ENCODE measurements at regions not wholly inside any gene's neighbourhood (a gene's known extent, or its start where the extent isn't known, plus 50 kb on each side); places are given as distances from the start of the nearest gene placed in this dataset.

GRCh38 chr12:94027561-94027960 is 120.8 kb upstream of the PLXNC1 start:
- DNase-seq: no peak

DNA sequence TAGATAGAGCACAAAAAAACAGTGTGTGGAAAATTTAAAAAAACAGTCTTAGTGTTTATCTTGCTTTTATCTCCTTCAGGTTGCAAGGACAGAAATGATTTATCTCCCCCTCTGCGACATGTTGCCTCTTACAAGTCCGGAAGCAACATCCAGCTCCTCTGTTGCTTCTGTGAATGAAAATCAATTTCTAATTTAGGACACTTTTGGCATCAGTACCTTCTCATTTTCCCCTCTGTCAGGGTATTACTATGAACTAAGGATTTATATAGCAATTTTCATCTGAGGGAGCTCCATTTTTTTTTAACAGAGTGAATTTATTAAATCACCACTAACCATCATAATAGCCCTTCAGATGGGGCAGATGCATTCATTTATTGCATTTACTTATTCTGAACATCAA is 116.6 kb upstream of the PLXNC1 start:
- no peak for DNase-seq

DNA sequence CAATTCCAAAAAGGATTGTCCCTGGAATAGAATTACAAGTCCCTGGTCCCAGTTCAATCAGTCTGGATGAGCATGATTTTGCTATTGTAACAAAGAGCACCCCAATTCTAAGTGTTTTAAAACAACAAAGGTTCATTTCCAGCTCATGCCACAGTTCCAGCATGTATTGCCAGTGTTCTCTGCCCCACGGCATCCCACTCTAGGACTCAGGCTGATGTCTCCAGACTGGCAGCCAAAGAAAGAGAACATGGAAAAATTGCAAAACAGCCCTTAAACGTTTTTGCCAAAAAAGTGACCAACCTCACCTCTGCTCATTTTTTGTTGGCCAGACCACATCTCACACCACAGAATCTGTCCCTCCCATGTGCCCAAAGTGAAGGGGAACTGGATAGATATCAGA is 116.0 kb upstream of the PLXNC1 start:
- peak in 1 of 56 donors; percentile 3 for DNase-seq

GRCh38 chr12:94033101-94033500 is 115.3 kb upstream of the PLXNC1 start:
- DNase-seq: no peak

GRCh38 chr12:94033784-94034183 is 114.6 kb upstream of the PLXNC1 start:
- no peak for DNase-seq

DNA sequence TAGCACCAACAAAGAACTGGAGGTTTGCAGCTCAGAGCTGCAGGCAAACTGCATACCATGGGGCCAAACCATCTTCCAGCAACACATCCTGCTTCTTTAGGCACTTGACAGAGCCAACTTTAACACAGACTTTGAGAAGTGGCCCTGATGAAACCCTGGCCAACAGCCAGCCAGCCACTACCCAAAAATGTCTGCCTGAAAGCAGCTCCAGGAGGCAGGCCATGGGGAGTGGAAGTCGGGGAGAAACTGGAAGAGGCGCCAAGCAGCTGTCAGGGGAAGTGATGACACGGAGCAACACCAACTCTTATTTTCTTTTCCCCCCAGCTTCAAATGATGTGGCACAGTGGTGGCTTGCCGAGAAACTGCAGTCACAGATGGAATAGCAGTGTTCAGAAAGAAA is 110.9 kb upstream of the PLXNC1 start:
- no peak for DNase-seq

GRCh38 chr12:94038605-94039004 is 109.8 kb upstream of the PLXNC1 start:
- DNase-seq: no peak

- DNase-seq: no peak
Measured at GRCh38 chr12:94039199-94039840, 109.1 kb upstream of the PLXNC1 start.

GRCh38 chr12:94039914-94040313 is 108.5 kb upstream of the PLXNC1 start:
- DNase-seq: no peak

DNA sequence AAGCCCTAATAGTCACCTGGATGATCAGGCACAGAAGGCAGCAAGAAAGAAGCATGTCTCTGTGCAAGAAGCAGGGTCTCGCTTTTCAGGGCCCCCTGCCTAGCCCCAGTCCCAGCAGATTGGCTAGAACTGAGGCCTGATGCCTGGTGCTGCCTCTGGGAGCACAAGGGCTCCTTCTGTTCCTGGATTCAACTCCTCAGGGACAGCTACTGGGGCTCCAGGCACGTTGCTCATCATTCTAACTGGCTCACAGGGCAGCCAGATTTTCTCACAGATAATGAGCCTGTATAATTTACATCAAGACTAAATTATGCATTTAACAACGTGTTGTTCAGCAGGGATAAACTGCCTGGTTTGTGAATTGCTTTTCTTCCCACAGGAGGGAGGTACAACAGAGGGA is 106.5 kb upstream of the PLXNC1 start:
- no peak for DNase-seq

- no peak for DNase-seq
Measured at GRCh38 chr12:94042321-94042720, 106.1 kb upstream of the PLXNC1 start.

DNA sequence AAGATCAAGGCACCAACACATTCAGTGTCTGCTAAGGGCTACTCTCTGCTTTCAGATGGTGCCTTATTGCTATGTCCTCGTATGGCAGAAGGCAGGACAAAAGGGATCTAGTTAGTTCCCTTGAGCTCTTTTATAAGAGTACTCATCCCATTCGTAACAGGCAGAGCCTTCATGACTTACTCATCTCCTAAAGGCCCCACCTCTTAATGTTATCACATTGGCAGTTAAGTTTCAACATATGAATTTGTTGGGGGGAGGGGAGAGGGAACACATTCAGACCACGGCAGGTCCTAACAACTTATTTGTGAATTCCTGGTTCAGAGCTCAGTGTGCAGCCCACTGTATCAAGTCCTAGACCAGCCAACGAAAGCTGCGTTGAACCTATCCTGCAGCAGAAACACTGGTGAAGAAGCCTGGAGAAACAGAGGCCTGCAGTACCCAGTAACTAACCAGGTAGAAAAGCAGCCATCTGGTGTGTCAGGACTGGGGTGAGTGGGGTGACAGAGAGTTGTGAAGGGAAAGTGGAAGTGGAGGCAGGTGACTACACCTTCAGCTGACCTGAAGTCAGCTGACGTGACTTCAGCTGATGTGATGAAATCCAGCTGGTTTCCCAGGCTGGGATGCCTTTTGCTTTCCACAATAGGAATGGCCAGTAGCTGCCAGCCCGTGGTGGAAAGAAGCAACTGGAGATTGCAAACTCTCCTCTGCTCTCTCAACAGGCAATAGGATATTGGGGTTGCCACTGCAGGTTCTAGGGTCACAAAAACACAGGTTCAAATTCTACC is 101.6 kb upstream of the PLXNC1 start:
- no peak for DNase-seq

DNA sequence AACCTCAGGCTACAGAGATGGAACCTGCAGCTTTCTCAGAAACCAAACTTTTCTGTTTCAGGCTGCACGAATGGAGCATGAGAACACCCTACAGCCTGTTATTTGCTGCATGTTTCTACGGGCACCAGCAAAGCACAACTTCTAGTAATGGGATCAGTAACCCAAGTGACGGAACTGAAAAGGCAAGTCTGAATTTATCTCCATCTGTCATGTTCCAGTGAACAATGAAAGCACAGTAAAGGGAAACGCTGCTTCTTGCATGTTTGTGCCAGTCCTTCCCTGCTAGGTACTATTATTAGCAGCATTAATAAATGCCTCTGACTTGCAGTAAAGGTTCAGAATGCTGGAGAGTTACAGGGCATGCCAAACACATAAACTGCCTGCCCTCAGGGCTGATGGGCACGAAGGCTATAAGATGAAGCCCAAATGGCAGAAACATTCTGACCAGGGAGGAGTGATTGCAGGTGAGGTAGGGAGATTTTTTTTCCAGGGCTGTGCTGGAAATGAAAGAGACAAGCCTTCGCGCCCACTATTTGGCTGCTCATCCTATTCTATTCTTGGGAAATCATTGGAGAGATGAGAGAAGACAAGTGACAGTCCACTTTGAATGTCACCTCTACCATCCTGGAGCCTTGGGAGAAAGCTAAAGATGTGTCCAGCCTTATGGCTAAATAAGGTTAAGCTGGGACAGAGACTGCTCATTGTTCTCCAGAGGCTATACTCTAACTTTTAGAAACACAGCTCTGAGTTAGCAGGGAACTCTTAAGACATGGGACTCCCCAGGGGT is 100.4 kb upstream of the PLXNC1 start:
- no peak for DNase-seq

- DNase-seq: no peak
Measured at GRCh38 chr12:94048757-94049156, 99.6 kb upstream of the PLXNC1 start.

DNA sequence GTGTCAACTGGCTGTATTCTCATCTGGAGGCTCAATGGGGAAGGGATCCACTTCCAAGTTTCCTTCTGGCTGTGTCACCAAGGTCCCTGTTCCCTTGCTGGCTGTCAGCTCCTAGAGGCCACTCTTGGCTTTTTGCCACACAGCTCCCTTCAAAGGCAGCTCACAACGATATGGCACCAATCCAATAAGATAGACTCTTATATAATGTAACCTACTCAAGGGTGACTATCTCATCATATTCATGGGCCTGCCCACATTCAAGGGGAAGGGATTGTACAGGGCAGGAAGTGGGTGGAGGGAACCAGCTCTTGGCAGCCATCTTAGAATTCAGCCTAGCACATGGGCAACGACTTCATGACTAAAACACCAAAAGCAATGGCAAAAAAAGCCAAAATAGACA is 98.7 kb upstream of the PLXNC1 start:
- DNase-seq: no peak

GRCh38 chr12:94053676-94054075 is 94.7 kb upstream of the PLXNC1 start:
- no peak for DNase-seq

- no peak for DNase-seq
Measured at GRCh38 chr12:94055528-94055927, 92.8 kb upstream of the PLXNC1 start.

- DNase-seq: no peak
Measured at GRCh38 chr12:94056419-94057158, 91.8 kb upstream of the PLXNC1 start.

DNA sequence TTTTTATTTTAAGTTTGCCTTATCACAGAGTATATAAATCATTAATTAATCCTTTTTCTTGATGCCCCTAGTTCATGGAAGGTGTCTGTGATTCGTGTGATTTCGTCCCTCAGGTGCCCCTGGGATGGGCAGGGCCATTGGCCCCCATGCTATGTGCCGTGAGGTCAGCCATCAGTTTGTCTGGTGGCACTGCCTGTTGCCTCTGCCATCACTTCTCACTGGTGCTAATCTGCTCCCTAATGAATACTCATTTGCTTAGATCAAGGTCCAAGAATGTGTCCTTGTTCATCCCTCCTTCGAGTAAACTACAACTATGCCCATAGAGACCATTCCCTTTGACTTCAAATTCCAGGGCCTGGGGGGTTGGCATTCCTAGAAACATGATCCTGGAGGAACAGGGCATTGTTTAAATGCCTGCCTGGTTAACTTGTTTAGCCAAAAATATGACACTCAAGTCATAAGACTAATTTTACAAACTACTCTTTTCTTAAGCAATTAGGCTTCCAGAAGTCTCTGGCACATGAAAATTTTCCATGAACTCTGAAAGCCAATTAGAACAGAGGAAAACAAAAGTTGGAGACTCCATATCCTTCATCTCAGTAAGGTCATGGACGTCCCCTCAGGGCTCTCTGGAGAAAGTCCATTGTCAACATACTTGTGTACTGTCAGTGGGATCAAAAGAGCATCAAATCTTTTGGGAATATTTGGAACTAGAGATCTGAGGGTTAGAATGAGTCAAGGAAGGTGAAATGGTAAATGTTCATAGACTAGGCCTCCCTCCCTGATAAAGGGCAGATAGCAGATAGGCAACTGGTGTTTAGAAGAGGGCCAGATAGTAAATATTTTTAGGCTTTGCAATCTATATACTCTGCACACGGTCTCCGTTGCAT is 90.9 kb upstream of the PLXNC1 start:
- no peak for DNase-seq
